ENCODE measurements at regions not wholly inside any gene's neighbourhood (a gene's known extent, or its start where the extent isn't known, plus 50 kb on each side); places are given as distances from the start of the nearest gene placed in this dataset.

GRCh38 chr2:223123855-223124610 is 72.0 kb downstream of the KCNE4 start:
- no peaks in the 10 kb centered on the region for H3K36me3 Mint-ChIP-seq (ENCODE audit: low read depth)
- no peak overlapping the region for H3K4me3 ChIP-seq (ENCODE audit: low read length)
- H3K4me1 Mint-ChIP-seq (ENCODE audit: low read depth): no peaks in the 10 kb centered on the region
- TF ChIP-seq CTCF (IDR thresholded peaks at IDR 0.05): no peak
- DNase-seq (no peak), ATAC-seq (ENCODE audit: poor library complexity) (no peak)
- no peaks in the 10 kb centered on the region for H3K9me3 ChIP-seq (ENCODE audit: control insufficient read depth in 1 of 2, insufficient read depth in 1 of 2, low read length in 2 of 2)
- peaks cover 5% of the 10 kb centered on the region for H3K27me3 Mint-ChIP-seq
- intact Hi-C loops (cut with DNase I, micrococcal nuclease): no loop called here
- H3K9me3 Mint-ChIP-seq: no peaks in the 10 kb centered on the region
- H3K27me3 ChIP-seq (ENCODE audit: control insufficient read depth in 1 of 2, insufficient read depth in 2 of 2, low read length in 2 of 2): no peaks in the 10 kb centered on the region
- H3K4me3 Mint-ChIP-seq: no peak overlapping the region
- H3K27ac Mint-ChIP-seq: no peak overlapping the region
- H3K36me3 ChIP-seq (ENCODE audit: insufficient read depth, low read length): no peaks in the 10 kb centered on the region
- no peaks in the 10 kb centered on the region for H3K4me1 ChIP-seq (ENCODE audit: insufficient read depth, low read length)
- CTCF ChIA-PET: no interaction called here
- POLR2A ChIA-PET: no interaction called here
- H3K27ac ChIP-seq (ENCODE audit: low read depth in 1 of 2, low read length in 2 of 2): no peak overlapping the region

GRCh38 chr2:223141606-223142005 is 89.6 kb downstream of the KCNE4 start:
- no peak overlapping the region for H3K27ac Mint-ChIP-seq
- POLR2A ChIA-PET: no interaction called here
- no peak for TF ChIP-seq CTCF (IDR thresholded peaks at IDR 0.05)

GRCh38 chr2:223142118-223142517 is 90.1 kb downstream of the KCNE4 start:
- Histone ChIP-seq H3K27ac (ENCODE audit: low read depth in 1 of 2, low read length in 2 of 2) (no peak overlapping the region), H3K9me3 (ENCODE audit: control insufficient read depth in 1 of 2, insufficient read depth in 1 of 2, low read length in 2 of 2) (no peaks in the 10 kb centered on the region), H3K4me3 (ENCODE audit: low read length) (no peak overlapping the region), H3K27me3 (ENCODE audit: control insufficient read depth in 1 of 2, insufficient read depth in 2 of 2, low read length in 2 of 2) (no peaks in the 10 kb centered on the region), H3K36me3 (ENCODE audit: insufficient read depth, low read length) (no peaks in the 10 kb centered on the region), H3K4me1 (ENCODE audit: insufficient read depth, low read length) (no peaks in the 10 kb centered on the region)
- no peak overlapping the region for H3K4me3 Mint-ChIP-seq
- no peak overlapping the region for H3K27ac Mint-ChIP-seq
- POLR2A ChIA-PET: no interaction called here
- H3K27me3 Mint-ChIP-seq: no peaks in the 10 kb centered on the region
- no peaks in the 10 kb centered on the region for H3K4me1 Mint-ChIP-seq (ENCODE audit: low read depth)
- CTCF ChIA-PET: no interaction called here
- H3K36me3 Mint-ChIP-seq (ENCODE audit: low read depth): no peaks in the 10 kb centered on the region
- no peaks in the 10 kb centered on the region for H3K9me3 Mint-ChIP-seq
- intact Hi-C loops (cut with DNase I, micrococcal nuclease): no loop called here
- ATAC-seq (ENCODE audit: poor library complexity) (no peak), DNase-seq (no peak)
- TF ChIP-seq CTCF (IDR thresholded peaks at IDR 0.05): no peak

More at GRCh38 chr2:223141606-223142005, 89.6 kb downstream of the KCNE4 start:
- Mint-ChIP-seq H3K36me3 (ENCODE audit: low read depth) (no peaks in the 10 kb centered on the region), H3K4me3 (no peak overlapping the region), H3K4me1 (ENCODE audit: low read depth) (no peaks in the 10 kb centered on the region), H3K9me3 (no peaks in the 10 kb centered on the region), H3K27me3 (no peaks in the 10 kb centered on the region)
- Histone ChIP-seq H3K4me1 (ENCODE audit: insufficient read depth, low read length) (no peaks in the 10 kb centered on the region), H3K36me3 (ENCODE audit: insufficient read depth, low read length) (no peaks in the 10 kb centered on the region), H3K9me3 (ENCODE audit: control insufficient read depth in 1 of 2, insufficient read depth in 1 of 2, low read length in 2 of 2) (no peaks in the 10 kb centered on the region), H3K4me3 (ENCODE audit: low read length) (no peak overlapping the region), H3K27me3 (ENCODE audit: control insufficient read depth in 1 of 2, insufficient read depth in 2 of 2, low read length in 2 of 2) (no peaks in the 10 kb centered on the region), H3K27ac (ENCODE audit: low read depth in 1 of 2, low read length in 2 of 2) (no peak overlapping the region)
- intact Hi-C loops (cut with DNase I, micrococcal nuclease): no loop called here
- no peak for DNase-seq
- ATAC-seq (ENCODE audit: poor library complexity): no peak
- CTCF ChIA-PET: no interaction called here

Measured in CD4-positive, alpha-beta T cell (primary cell).